ENCODE measurements at regions not wholly inside any gene's neighbourhood (a gene's known extent, or its start where the extent isn't known, plus 50 kb on each side); places are given as distances from the start of the nearest gene placed in this dataset.

DNA sequence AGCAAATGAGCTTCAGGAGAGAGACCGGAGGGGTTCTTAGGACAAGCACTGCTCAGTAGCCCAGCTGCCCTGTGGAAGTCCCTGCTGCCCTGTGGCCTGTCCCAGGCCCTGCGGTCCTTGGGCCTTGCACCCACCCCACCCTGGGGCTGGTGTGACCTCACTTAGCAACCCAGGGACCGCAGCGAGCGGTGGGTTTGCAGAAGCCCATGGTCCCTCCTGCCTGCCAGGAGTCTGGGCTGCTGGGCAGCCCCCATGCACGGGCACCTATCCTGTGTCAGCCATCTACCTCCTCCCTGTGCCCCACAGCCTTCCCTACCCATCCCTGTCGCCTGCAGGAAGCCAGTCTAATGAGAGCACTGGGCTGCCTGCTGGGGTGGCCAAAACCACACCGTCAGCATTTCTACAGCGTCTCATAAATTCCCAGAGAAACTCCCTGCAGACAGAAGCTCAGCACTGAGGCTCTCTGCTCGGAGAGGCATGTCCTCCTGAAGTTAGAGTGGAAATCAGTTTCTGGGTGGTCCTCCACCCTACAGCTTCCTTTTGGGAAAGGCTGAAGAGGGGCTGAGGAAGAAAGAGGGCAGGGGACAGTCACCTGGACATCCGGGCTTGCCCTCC is 231.1 kb upstream of the HS6ST1 start:
- TF ChIP-seq, protein P1, sequence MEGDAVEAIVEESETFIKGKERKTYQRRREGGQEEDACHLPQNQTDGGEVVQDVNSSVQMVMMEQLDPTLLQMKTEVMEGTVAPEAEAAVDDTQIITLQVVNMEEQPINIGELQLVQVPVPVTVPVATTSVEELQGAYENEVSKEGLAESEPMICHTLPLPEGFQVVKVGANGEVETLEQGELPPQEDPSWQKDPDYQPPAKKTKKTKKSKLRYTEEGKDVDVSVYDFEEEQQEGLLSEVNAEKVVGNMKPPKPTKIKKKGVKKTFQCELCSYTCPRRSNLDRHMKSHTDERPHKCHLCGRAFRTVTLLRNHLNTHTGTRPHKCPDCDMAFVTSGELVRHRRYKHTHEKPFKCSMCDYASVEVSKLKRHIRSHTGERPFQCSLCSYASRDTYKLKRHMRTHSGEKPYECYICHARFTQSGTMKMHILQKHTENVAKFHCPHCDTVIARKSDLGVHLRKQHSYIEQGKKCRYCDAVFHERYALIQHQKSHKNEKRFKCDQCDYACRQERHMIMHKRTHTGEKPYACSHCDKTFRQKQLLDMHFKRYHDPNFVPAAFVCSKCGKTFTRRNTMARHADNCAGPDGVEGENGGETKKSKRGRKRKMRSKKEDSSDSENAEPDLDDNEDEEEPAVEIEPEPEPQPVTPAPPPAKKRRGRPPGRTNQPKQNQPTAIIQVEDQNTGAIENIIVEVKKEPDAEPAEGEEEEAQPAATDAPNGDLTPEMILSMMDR (IDR thresholded peaks at IDR 0.05; ENCODE audit: control insufficient read depth, extremely low read depth, insufficient read depth): no peak
- DNase-seq (ENCODE audit: low read depth): no peak
- no peak overlapping the region for H3K4me3 ChIP-seq (ENCODE audit: low read depth, low read length)

DNA sequence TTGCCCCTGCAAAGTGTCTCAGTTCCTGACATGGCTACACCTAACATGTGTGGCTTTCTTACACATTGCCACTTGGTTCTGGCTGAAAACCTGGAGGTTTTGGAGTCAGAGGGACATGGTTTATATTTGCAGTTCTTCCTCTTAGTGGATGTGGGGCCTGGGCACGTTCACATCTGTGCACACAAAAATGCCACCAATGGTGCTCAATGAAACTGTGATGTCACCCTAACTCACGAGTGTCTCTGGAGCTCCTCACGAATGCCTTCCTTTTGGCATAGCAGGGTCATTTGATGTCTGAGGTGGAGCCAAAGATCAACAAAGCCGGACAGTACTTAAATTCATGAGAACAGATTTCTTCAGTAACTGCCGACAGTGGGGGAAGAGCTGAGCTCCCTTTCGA is 231.7 kb upstream of the HS6ST1 start:
- no peak overlapping the region for H3K4me3 ChIP-seq (ENCODE audit: low read depth, low read length)
- TF ChIP-seq, protein P1 (IDR thresholded peaks at IDR 0.05; ENCODE audit: control insufficient read depth, extremely low read depth, insufficient read depth): no peak
- no peak for DNase-seq (ENCODE audit: low read depth)

DNA sequence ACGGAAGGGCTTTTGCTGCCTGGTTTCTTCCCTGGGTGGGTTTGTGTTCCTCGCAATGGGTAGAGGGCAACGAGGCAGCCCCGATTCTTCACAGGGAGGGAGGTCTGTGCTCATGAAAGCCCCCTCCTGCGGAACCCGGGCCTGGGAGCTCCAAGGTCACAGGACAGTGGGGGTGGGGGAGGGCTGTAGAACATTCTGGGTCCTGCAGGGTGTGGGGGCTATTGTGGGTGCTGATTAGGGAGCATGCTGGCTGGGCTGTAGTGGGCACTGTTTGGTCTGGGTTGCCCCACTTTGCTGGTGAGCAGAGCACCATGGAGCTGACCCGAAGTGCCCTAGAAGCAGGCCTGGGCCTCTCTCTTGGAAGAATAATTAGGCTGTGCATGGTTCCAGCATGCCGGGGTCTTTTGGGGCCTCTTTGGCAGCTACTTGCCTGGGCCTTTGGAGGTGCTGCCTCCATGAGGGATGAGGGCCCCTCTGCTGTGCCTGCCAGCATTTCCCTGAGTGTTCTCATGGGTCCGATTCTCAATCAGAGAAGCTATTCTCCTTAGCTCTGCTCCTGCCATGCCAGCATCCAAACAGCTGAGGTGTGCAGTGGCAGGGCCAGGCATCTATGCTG is 232.2 kb upstream of the HS6ST1 start:
- TF ChIP-seq, protein P1 (IDR thresholded peaks at IDR 0.05; ENCODE audit: control insufficient read depth, extremely low read depth, insufficient read depth): no peak
- H3K4me3 ChIP-seq (ENCODE audit: low read depth, low read length): no peak overlapping the region
- no peak for DNase-seq (ENCODE audit: low read depth)

DNA sequence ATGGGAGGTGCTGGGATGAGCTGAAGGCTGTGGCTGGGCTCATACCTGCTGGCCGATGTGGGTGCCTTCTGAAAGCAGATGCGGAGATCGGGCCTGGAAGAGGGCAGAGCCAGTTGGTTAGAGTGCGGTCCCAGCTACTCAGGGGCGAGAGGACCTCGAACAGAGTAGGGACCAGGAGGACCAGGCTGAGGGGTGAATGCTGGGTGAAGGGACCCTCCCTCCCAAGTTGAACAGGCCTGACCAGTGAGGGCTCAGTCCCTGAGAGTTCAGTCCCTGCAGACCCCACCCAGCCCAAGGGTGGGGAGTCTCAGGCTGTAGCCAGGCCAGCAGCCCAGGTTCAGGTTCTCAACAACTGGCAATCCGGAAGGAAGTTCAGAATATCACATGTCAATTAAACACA is 232.8 kb upstream of the HS6ST1 start:
- TF ChIP-seq, protein P1 (IDR thresholded peaks at IDR 0.05; ENCODE audit: control insufficient read depth, extremely low read depth, insufficient read depth): no peak
- DNase-seq (ENCODE audit: low read depth): no peak
- H3K4me3 ChIP-seq (ENCODE audit: low read depth, low read length): no peak overlapping the region

DNA sequence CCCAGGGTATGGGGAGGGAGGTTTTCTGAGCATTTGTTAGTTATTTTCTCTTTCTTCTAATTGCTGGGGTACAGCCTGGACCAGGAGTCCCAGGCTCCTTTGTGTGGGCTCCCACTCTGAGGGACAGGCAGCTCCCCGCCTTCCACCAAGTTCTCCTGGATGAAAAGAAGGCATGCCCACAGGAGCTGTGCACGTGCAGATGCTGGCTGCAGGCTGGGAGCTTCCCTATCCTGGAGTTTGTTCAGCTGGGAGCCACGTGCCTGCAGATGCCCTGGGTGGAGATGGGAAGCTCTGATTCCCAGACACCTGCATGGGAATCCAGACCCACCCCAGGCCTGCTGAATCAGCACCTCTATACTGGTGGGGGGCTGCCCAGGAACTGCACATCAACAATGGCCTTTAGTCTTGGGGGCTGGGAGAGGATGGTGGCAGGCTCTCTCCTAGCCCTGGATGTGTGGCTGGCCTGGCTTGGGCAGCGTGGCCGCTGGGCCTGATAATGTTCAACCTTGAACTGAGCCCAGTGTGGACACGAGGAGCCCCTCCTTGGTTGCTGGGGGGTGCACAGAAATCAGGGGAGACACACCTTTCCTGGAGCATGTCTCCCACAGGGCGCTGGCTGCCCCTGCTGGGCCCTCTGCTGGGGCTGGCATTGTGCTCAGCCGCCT is 233.6 kb upstream of the HS6ST1 start:
- DNase-seq (ENCODE audit: low read depth): no peak
- TF ChIP-seq, protein P1 (IDR thresholded peaks at IDR 0.05; ENCODE audit: control insufficient read depth, extremely low read depth, insufficient read depth): no peak
- H3K4me3 ChIP-seq (ENCODE audit: low read depth, low read length): no peak overlapping the region

DNA sequence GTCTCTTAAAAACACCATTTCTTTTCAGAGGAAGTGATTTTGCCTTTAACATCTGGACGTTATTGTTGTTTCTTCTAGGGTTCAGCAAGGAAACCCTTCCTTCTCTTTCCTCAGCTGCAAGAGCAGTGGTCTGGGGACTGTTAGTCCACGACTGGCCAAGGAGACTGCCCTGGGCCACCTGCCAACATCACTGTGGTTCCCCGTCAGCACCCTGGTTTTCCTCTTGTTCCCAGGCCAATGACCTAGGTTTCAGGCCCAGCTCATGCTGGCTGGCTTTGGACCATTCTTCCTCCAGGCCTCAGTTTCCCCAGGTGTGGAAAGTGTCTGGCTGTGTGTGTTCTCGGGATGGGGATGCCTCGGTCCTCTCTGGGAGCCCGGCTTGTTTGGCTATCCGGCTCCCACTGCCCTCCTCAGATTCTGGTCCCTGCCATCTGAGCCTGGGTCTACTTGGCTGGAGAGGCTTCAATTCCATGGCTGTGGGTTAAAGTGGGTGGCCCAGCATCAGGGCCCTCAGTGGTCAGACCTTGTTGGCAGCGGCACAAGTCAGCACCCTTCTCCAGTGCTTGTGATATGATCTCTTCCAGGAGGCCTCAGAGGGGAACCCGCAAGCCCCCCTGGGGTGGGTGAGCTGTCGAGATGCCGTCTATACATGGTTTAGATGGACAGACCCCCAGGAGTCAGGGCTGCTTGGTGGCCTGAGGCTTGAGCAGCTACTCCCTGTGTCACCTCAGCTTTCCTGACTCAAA is 234.3 kb upstream of the HS6ST1 start:
- no peak for DNase-seq (ENCODE audit: low read depth)
- TF ChIP-seq, protein P1 (IDR thresholded peaks at IDR 0.05; ENCODE audit: control insufficient read depth, extremely low read depth, insufficient read depth): no peak
- H3K4me3 ChIP-seq (ENCODE audit: low read depth, low read length): no peak overlapping the region

All from LNCaP clone FGC (cell line).